SK-N-MC (cell line): ENCODE measurements at regions not wholly inside any gene's neighbourhood (a gene's known extent, or its start where the extent isn't known, plus 50 kb on each side); places are given as distances from the start of the nearest gene placed in this dataset.

ENCODE experiments used
- EZH2 ChIP-seq: fragments of 200-600 bp; sonication (generic); IDR thresholded peaks from one replicate; pipeline ENCODE4 v1.6.1; 2017; ENCODE audit warnings: antibody characterized with exemption
- FOXP2 ChIP-seq: optimal IDR thresholded peaks from 2 replicates; pipeline ENCODE3; 2011; ENCODE audit warnings: mild to moderate bottlenecking, moderate library complexity; ENCODE audit not compliant: insufficient read depth; ENCODE audit errors: extremely low read length, control extremely low read depth
- POLR2AphosphoS5 ChIP-seq: IDR thresholded peaks from 2 replicates; pipeline ENCODE4 v1.6.1; 2012; ENCODE audit warnings: mild to moderate bottlenecking, low read depth, low read length, borderline replicate concordance

- no peak for TF ChIP-seq EZH2
- no peak for TF ChIP-seq POLR2AphosphoS5
- no peak for TF ChIP-seq FOXP2
These were observed 56.0 kb upstream of the GLI3 start for GRCh38 chr7:42292991-42293521.
